Loucy (cell line): ENCODE measurements at regions not wholly inside any gene's neighbourhood (a gene's known extent, or its start where the extent isn't known, plus 50 kb on each side); places are given as distances from the start of the nearest gene placed in this dataset.

ENCODE experiments used
- H2AFZ ChIP-seq: fragments of 200-600 bp; sonication (generic); 2 replicates; pipeline ENCODE4 v1.6.0; 2016; ENCODE audit warnings: antibody characterized with exemption, mild to moderate bottlenecking, low read length, moderate library complexity
- H3F3A ChIP-seq: fragments of 200-600 bp; 2 replicates; pipeline ENCODE4 v1.6.0; 2016; ENCODE audit warnings: antibody characterized with exemption, low read depth, mild to moderate bottlenecking
- H3K27me3 ChIP-seq: fragments of 200-600 bp; sonication (generic); 2 replicates; pipeline ENCODE4 v1.6.1; 2014; ENCODE audit warnings: low read length, mild to moderate bottlenecking; ENCODE audit not compliant: insufficient read depth, poor library complexity, severe bottlenecking
- H3K36me3 ChIP-seq: fragments of 200-600 bp; sonication (generic); 2 replicates; pipeline ENCODE4 v1.6.1; 2016; ENCODE audit warnings: low read length; ENCODE audit not compliant: insufficient read depth
- H3K4me1 ChIP-seq: fragments of 200-600 bp; sonication (generic); 2 replicates; pipeline ENCODE4 v1.5.1; 2014; ENCODE audit warnings: low read length, mild to moderate bottlenecking; ENCODE audit not compliant: insufficient read depth, poor library complexity, severe bottlenecking
- H3K4me2 ChIP-seq: fragments of 200-600 bp; sonication (generic); 2 replicates; pipeline ENCODE4 v1.6.0; 2014; ENCODE audit warnings: antibody characterized with exemption, low read length, low read depth, mild to moderate bottlenecking; ENCODE audit not compliant: poor library complexity, severe bottlenecking
- H3K4me3 ChIP-seq: fragments of 200-600 bp; sonication (generic); 2 replicates; pipeline ENCODE4 v1.5.1; 2014; ENCODE audit warnings: low read length, mild to moderate bottlenecking, mixed read lengths; ENCODE audit not compliant: poor library complexity, severe bottlenecking
- H3K79me2 ChIP-seq: fragments of 200-600 bp; sonication (generic); 2 replicates; pipeline ENCODE4 v1.6.1; 2014; ENCODE audit warnings: low read length; ENCODE audit not compliant: insufficient read depth
- H3K9ac ChIP-seq: fragments of 200-600 bp; sonication (generic); 2 replicates; pipeline ENCODE4 v1.6.0; 2014; ENCODE audit warnings: mild to moderate bottlenecking, low read depth, low read length, moderate library complexity; ENCODE audit not compliant: poor library complexity, severe bottlenecking
- H3K9me2 ChIP-seq: fragments of 200-600 bp; sonication (generic); replicated peaks from 2 replicates; pipeline ENCODE4 v1.6.1; 2016; ENCODE audit warnings: low read depth, low read length, mixed read lengths
- H3K9me3 ChIP-seq: fragments of 200-600 bp; sonication (generic); 2 replicates; pipeline ENCODE4 v1.6.1; 2014; ENCODE audit warnings: mild to moderate bottlenecking, antibody characterized with exemption, low read length, low read depth; ENCODE audit not compliant: insufficient read depth
- H4K20me1 ChIP-seq: fragments of 200-600 bp; sonication (generic); 2 replicates; pipeline ENCODE4 v1.6.0; 2014; ENCODE audit warnings: antibody characterized with exemption, low read length, mild to moderate bottlenecking; ENCODE audit not compliant: insufficient read depth, poor library complexity, severe bottlenecking
- EZH2phosphoT487 ChIP-seq: fragments of 200-600 bp; IDR thresholded peaks from 2 replicates; pipeline ENCODE4 v1.6.1; 2018; ENCODE audit warnings: antibody characterized with exemption, mild to moderate bottlenecking, moderate library complexity, borderline replicate concordance
- TF ChIP-seq, protein P1 (sequence below): fragments of 200-600 bp; sonication (generic); conservative IDR thresholded peaks from 2 replicates; pipeline ENCODE4 v1.5.1; 2014; ENCODE audit warnings: mild to moderate bottlenecking, antibody characterized with exemption, low read length

DNA sequence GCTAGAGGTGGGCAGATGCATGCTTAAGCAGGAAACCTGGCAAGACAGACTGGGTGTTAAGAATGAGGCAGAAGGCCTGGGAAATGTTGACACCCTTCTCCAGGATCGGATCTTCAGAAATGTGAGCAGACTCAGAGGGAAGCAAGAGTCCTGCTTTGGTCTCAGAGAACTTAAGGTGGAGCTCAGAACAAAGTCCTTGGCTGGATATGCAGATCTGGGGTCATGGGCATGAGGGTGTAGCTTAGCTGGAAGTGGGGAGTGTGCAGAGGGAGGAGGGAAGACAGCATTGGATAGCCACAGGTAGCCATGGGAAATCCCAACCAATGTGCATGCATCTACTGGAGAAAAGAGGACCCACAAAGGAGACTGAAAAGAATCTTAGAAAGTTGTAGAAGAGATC is 58.6 kb upstream of the CDON start:
- Histone ChIP-seq H3K79me2 (no peaks in the 10 kb centered on the region), H3K4me1 (no peaks in the 10 kb centered on the region), H3K4me2 (no peak overlapping the region), H2AFZ (no peak overlapping the region), H3K9ac (no peak overlapping the region), H4K20me1 (no peaks in the 10 kb centered on the region), H3K4me3 (no peak overlapping the region), H3F3A (no peaks in the 10 kb centered on the region), H3K9me2 (no peaks in the 10 kb centered on the region), H3K27me3 (no peaks in the 10 kb centered on the region), H3K36me3 (no peaks in the 10 kb centered on the region), H3K9me3 (no peaks in the 10 kb centered on the region)
- TF ChIP-seq, protein P1, sequence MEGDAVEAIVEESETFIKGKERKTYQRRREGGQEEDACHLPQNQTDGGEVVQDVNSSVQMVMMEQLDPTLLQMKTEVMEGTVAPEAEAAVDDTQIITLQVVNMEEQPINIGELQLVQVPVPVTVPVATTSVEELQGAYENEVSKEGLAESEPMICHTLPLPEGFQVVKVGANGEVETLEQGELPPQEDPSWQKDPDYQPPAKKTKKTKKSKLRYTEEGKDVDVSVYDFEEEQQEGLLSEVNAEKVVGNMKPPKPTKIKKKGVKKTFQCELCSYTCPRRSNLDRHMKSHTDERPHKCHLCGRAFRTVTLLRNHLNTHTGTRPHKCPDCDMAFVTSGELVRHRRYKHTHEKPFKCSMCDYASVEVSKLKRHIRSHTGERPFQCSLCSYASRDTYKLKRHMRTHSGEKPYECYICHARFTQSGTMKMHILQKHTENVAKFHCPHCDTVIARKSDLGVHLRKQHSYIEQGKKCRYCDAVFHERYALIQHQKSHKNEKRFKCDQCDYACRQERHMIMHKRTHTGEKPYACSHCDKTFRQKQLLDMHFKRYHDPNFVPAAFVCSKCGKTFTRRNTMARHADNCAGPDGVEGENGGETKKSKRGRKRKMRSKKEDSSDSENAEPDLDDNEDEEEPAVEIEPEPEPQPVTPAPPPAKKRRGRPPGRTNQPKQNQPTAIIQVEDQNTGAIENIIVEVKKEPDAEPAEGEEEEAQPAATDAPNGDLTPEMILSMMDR = no peak
- no peak for TF ChIP-seq EZH2phosphoT487

DNA sequence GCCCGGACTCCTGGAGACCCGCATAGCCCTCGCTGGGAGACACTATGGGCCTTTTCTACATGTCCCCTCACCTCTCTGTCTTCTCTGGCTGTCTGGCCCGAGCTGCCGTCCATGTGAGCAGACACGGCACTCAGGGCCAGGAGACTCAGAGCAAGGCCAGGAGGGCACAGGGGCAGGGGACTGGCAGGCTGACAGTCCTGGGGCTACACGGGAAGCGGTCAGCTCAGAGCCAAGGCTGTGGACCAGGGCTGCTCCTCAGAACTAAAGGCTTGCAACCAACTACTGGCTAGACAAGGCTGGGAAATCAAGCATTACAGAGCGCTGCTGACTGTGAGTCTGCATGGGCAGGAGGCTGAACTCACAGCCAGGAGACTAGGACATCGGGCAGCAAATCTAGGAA is 56.1 kb upstream of the CDON start:
- Histone ChIP-seq H3K27me3 (no peaks in the 10 kb centered on the region), H3K4me1 (peaks cover 7% of the 10 kb centered on the region), H3K4me2 (no peak overlapping the region), H3K4me3 (no peak overlapping the region), H2AFZ (no peak overlapping the region), H3K36me3 (no peaks in the 10 kb centered on the region), H3F3A (no peaks in the 10 kb centered on the region), H4K20me1 (no peaks in the 10 kb centered on the region), H3K79me2 (no peaks in the 10 kb centered on the region), H3K9me2 (no peaks in the 10 kb centered on the region), H3K9ac (no peak overlapping the region), H3K9me3 (no peaks in the 10 kb centered on the region)
- no peak for TF ChIP-seq EZH2phosphoT487
- TF ChIP-seq, protein P1 = no peak

DNA sequence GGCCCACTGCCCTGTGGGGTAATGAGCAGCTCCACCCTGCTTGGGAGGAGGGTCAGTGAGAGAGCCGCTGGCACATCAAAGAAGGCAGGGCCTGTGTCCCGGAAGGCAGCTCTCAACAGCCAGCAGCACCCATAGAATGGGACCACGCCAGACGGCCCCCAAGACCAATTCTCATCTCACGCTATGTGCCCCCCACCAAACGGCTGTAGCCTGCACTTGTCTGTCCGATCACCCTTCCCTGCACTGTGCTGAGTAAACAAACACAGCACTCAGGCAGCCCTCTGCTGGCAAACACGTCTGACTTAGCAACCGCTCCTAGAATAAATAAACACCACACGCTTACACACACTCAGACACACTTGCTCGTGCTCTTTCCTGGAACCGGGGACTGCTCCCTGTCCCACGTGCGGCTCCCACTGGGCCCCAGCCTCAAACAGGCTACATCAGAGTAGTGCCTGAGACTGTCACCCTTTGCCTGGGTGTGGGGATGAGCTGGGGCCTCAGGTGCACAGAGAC is 53.2 kb upstream of the CDON start:
- Histone ChIP-seq H3K4me3 (no peak overlapping the region), H3K4me1 (peaks cover 7% of the 10 kb centered on the region), H3F3A (no peaks in the 10 kb centered on the region), H3K9me2 (no peaks in the 10 kb centered on the region), H3K27me3 (no peaks in the 10 kb centered on the region), H3K9ac (no peak overlapping the region), H3K36me3 (no peaks in the 10 kb centered on the region), H2AFZ (no peak overlapping the region), H3K79me2 (no peaks in the 10 kb centered on the region), H4K20me1 (no peaks in the 10 kb centered on the region), H3K9me3 (no peaks in the 10 kb centered on the region), H3K4me2 (no peak overlapping the region)
- TF ChIP-seq, protein P1 = no peak
- no peak for TF ChIP-seq EZH2phosphoT487
